Calu3 (cell line): ENCODE measurements at regions not wholly inside any gene's neighbourhood (a gene's known extent, or its start where the extent isn't known, plus 50 kb on each side); places are given as distances from the start of the nearest gene placed in this dataset.
"Not testable (repeated sequence)": the region's sequence is repeated elsewhere in the genome, so short reads cannot be mapped to it uniquely, and the experiment has no call there.

Experiments
- BruUV-seq: library from RNA; stranded (reverse); fragments of 400-500 nt; replicated peaks from 2 replicates; lab custom pipeline; 2021; lab: Mats Ljungman, UMichigan
- CTCF ChIA-PET: fragments of 300-600 bp; sonication (Branson Sonifier 250); formaldehyde crosslinking; loops from one replicate; lab custom pipeline; 2022; ENCODE audit warnings: antibody characterized with exemption; lab: Charles Lee
- DNase-seq: peaks from one replicate; pipeline ENCODE4 v3.0.0; 2022
- H3K27ac Mint-ChIP-seq: one replicate; pipeline ENCODE4 v1.8.0; 2022; ENCODE audit warnings: mixed read lengths; ENCODE audit not compliant: unreplicated experiment
- H3K27me3 Mint-ChIP-seq: one replicate; pipeline ENCODE4 v1.8.0; 2022; ENCODE audit warnings: mixed read lengths; ENCODE audit not compliant: unreplicated experiment
- H3K36me3 Mint-ChIP-seq: one replicate; pipeline ENCODE4 v1.8.0; 2022; ENCODE audit warnings: mild to moderate bottlenecking, moderate library complexity, mixed read lengths; ENCODE audit not compliant: insufficient read depth, unreplicated experiment
- H3K4me1 Mint-ChIP-seq: one replicate; pipeline ENCODE4 v1.8.0; 2022; ENCODE audit warnings: mild to moderate bottlenecking, low read depth, mixed read lengths; ENCODE audit not compliant: unreplicated experiment
- H3K4me3 Mint-ChIP-seq: one replicate; pipeline ENCODE4 v1.8.0; 2022; ENCODE audit warnings: mild to moderate bottlenecking, low read depth, moderate library complexity, mixed read lengths; ENCODE audit not compliant: unreplicated experiment
- H3K9me3 Mint-ChIP-seq: one replicate; pipeline ENCODE4 v1.8.0; 2022; ENCODE audit warnings: low read depth, mixed read lengths; ENCODE audit not compliant: unreplicated experiment
- intact Hi-C: fragments of 100-400 bp; cut with micrococcal nuclease; formaldehyde crosslinking; loops from one replicate; pipeline ENCODE4 v1.10.0; 2022; ENCODE audit not compliant: unreplicated experiment
- TF ChIP-seq, protein P1 (sequence below): fragments of 200-600 bp; IDR thresholded peaks from one replicate; pipeline ENCODE4 v1.8.0; 2022; ENCODE audit warnings: antibody characterized with exemption; ENCODE audit not compliant: unreplicated experiment

DNA sequence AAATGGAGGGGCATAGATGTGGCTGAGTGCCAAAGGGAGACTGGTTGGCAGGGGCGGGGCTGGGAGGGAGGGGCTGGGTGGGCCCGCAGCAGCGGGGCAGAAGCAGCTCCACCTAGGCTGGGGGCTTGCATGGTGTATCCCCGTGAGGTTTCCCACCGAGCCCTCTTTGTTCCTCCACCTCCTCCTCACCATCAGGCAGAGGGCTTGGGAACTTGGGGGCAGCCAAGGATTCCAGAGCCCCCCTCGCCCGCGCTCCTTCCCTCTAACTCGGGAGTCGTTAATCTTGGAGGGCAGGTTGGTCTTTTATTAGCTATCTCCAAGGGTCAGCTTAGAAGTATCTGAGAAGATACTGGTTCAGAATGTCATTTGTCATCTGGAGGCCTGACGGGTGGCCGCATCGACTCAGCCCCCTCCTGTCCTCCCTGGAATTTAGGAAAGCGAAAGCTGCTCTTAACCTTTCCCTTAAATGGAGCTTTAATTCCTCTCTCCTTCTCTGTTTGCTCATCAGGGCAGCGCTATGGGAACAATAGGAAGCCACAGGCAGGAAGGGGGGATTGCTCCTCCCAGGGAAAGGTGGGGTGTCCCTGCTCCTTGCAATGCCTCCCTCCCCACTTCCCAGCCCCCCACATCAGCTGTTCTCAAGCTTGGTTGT lies 274.3 kb upstream of the XYLT1 start:
- no peak overlapping the region for H3K27ac Mint-ChIP-seq
- CTCF ChIA-PET = interaction anchor here (0.7 kb wide), 2 partner anchors 12 to 385 kb away, joined by 3 read pairs; no protein-coding TSS in a partner anchor
- no peaks in the 10 kb centered on the region for H3K4me1 Mint-ChIP-seq
- BruUV-seq = no TSS peak
- H3K36me3 Mint-ChIP-seq = peaks cover 4% of the 10 kb centered on the region
- DNase-seq = no peak
- no peak overlapping the region for H3K4me3 Mint-ChIP-seq
- TF ChIP-seq, protein P1, sequence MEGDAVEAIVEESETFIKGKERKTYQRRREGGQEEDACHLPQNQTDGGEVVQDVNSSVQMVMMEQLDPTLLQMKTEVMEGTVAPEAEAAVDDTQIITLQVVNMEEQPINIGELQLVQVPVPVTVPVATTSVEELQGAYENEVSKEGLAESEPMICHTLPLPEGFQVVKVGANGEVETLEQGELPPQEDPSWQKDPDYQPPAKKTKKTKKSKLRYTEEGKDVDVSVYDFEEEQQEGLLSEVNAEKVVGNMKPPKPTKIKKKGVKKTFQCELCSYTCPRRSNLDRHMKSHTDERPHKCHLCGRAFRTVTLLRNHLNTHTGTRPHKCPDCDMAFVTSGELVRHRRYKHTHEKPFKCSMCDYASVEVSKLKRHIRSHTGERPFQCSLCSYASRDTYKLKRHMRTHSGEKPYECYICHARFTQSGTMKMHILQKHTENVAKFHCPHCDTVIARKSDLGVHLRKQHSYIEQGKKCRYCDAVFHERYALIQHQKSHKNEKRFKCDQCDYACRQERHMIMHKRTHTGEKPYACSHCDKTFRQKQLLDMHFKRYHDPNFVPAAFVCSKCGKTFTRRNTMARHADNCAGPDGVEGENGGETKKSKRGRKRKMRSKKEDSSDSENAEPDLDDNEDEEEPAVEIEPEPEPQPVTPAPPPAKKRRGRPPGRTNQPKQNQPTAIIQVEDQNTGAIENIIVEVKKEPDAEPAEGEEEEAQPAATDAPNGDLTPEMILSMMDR = no peak
- H3K9me3 Mint-ChIP-seq = peaks cover 10% of the 10 kb centered on the region
- intact Hi-C loops = no loop called here
- no peaks in the 10 kb centered on the region for H3K27me3 Mint-ChIP-seq

DNA sequence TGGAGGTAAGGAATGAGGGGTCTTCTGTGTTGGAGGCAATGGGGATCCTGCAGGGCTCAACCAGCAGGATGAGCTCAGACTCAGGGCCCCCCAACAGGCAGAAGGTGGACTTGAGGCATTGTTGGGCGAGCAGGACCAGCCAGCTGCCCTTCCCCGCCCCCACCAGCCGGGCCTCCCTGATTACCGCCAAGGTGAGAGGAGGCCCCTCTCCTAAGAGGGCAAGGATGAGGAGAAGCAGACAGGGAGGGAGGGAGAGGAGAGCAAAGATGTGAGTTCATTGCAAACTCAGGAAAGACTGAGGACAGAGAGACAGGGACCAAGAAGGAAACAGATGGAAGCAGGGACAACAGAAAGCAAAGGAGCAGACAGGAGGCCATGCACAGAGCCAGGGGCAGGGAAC lies 272.8 kb upstream of the XYLT1 start:
- Mint-ChIP-seq H3K4me1 (no peaks in the 10 kb centered on the region), H3K4me3 (no peak overlapping the region), H3K9me3 (peaks cover 7% of the 10 kb centered on the region), H3K27me3 (no peaks in the 10 kb centered on the region), H3K36me3 (peaks cover 4% of the 10 kb centered on the region), H3K27ac (no peak overlapping the region)
- intact Hi-C loops = no loop called here
- CTCF ChIA-PET = no interaction called here
- no TSS peak for BruUV-seq
- TF ChIP-seq, protein P1 = no peak
- no peak for DNase-seq

DNA sequence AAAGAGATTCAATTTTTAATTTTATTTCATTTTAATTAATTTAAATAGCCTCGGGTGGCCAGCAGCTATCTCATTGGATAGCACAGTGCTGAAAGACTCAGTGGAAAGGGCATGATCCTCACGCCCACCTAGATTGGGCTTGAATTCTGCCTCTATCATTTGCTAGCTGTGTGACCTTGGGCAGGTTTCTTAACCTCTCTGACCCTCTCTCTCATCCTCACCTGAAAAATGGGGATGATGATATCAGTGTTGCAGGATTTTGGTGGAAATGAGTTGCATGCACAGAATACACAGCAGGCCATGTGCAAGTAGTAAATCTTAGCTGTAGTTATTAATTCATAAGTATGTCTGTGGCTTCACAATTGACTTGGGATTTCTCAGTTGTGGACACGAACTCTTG lies 272.4 kb upstream of the XYLT1 start:
- no peak for DNase-seq
- H3K4me1 Mint-ChIP-seq = no peaks in the 10 kb centered on the region
- no peak overlapping the region for H3K27ac Mint-ChIP-seq
- intact Hi-C loops = no loop called here
- H3K27me3 Mint-ChIP-seq = no peaks in the 10 kb centered on the region
- H3K9me3 Mint-ChIP-seq = peaks cover 7% of the 10 kb centered on the region
- no TSS peak for BruUV-seq
- H3K36me3 Mint-ChIP-seq = peaks cover 4% of the 10 kb centered on the region
- CTCF ChIA-PET = no interaction called here
- no peak overlapping the region for H3K4me3 Mint-ChIP-seq
- TF ChIP-seq, protein P1 = no peak

DNA sequence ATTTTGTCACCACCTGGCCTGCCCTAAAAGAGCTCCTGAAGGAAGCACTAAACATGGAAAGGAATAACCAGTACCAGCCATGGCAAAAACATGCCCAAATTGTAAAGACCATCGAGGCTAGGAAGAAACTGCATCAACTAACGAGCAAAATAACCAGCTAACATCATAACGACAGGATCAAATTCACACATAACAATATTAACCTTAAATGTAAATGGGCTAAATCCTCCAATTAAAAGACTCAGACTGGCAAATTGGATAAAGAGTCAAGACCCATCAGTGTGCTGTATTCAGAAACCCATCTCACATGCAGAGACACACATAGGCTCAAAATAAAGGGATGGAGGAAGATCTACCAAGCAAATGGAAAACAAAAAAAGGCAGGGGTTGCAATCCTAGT lies 264.3 kb upstream of the XYLT1 start:
- H3K4me1 Mint-ChIP-seq, intact Hi-C loops, BruUV-seq, H3K36me3 Mint-ChIP-seq, DNase-seq, H3K27me3 Mint-ChIP-seq, CTCF ChIA-PET, H3K27ac Mint-ChIP-seq, H3K4me3 Mint-ChIP-seq: not testable (repeated sequence)
- peaks cover 17% of the 10 kb centered on the region for H3K9me3 Mint-ChIP-seq

DNA sequence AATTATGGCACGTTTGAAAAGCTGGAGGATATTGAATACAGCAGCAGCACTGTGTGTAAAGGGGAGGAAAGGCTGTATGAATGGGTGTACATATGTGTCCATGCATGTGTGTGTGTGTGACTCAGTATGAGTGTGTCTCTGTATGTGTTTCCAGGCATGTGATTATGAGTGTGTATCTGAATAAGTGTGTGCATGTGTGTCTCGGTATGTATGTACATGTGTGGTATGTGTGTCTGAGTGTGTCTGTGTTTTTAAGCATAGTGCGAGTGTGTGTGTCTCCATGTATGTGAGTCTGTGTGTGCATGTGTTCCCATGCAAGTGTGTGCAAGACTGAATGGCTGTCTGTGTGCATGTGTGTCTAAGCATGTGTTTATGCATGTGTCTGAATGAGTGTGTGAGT lies 259.1 kb upstream of the XYLT1 start:
- H3K27me3 Mint-ChIP-seq = no peaks in the 10 kb centered on the region
- CTCF ChIA-PET = no interaction called here
- TF ChIP-seq, protein P1 = no peak
- no peaks in the 10 kb centered on the region for H3K36me3 Mint-ChIP-seq
- H3K27ac Mint-ChIP-seq = no peak overlapping the region
- peaks cover 26% of the 10 kb centered on the region for H3K9me3 Mint-ChIP-seq
- no TSS peak for BruUV-seq
- no peak for DNase-seq
- intact Hi-C loops = no loop called here
- no peaks in the 10 kb centered on the region for H3K4me1 Mint-ChIP-seq
- H3K4me3 Mint-ChIP-seq = no peak overlapping the region
